Dedifferentiated amniotic fluid mesenchymal stem cell (primary cell): ENCODE measurements at regions not wholly inside any gene's neighbourhood (a gene's known extent, or its start where the extent isn't known, plus 50 kb on each side); places are given as distances from the start of the nearest gene placed in this dataset.

ENCODE experiments used
- DNase-seq: peaks from one replicate; pipeline ENCODE4 v3.0.0-alpha.2; 2016; ENCODE audit errors: extremely low spot score

DNA sequence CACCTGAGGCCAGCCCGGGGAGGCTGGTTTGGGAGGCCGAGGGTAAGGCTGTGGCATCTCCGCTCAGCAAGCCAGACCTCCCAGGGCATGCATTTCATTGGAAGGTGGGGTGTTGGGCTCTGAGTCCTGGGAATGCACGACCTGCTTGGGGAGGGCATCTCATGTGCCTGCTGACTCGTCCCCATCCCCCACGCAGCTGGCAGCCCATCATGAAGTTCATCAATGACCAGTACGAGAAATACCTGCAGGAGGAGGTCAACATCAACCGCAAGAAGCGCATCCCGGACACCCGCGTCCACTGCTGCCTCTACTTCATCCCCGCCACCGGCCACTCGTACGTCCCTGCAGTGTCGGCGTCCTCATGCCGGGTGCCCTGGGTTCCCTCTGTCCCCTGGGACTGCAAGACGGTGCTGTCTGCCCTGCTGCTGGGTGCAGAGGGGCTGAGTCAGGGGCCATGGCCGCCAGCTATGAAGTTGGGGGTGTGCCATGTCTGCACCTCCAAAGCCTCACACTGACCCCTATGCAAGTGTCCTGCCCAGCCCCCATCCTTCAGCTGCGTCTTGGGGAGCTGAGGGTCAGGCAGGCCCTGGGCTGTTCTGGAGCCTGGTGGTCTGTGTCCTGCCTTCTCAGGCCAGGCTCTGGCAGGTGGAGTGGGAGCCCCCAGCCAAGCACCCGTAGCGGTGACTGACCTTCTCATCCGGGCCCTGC is 347.9 kb downstream of the SEC14L1 start:
- no peak for DNase-seq

DNA sequence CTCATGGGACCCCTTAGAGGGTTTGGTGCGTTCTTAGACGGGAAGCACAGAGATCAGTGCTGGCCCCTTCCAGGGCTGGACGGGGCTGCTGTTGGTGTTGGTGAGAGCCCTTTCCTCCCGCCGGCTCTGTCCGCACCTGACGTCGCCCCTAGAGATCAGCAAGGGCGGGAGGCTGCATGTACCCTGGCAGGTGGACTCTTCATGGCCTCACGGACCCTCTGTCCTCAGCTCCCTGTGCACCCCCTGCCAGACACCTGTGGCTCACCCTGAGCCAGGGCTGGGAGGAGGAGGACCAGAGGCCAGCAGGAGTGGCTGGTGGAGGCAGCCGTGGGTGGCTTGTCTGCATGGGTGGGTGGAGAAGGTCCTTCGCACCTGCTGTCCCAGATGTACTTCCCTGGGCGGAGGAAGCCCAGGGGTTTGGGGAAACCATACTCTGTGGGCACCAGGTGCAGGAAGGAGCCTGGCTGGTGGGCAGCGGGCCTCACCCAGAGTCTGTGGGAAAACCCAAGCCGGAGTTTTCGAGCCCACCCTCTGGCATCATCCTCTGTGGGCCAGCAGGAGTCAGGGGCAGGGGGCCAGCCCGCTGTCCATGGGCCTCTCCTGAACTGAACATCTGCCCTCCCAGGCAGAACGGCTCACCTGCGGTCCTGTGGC is 348.6 kb downstream of the SEC14L1 start:
- DNase-seq: no peak

DNA sequence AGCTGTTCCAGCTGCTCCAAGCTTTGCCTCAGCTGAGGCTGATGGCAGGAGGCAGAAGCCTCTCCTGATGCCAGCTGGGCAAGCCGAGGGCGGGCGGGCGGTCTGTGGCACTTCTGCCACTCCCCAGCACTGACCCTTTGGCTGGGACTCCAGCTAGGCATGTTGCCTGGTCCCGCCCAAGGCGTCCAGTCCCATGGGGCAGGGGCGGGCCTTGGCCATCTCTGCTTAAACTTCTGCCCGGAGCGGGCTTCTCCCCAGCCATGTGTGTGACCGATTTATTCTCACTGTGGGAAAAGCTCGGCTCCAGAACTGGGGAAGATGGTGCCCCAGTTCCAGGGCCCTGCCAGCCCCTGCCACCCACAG is 349.1 kb downstream of the SEC14L1 start:
- DNase-seq: no peak

GRCh38 chr17:77490361-77491183 is 349.8 kb downstream of the SEC14L1 start:
- DNase-seq: no peak

DNA sequence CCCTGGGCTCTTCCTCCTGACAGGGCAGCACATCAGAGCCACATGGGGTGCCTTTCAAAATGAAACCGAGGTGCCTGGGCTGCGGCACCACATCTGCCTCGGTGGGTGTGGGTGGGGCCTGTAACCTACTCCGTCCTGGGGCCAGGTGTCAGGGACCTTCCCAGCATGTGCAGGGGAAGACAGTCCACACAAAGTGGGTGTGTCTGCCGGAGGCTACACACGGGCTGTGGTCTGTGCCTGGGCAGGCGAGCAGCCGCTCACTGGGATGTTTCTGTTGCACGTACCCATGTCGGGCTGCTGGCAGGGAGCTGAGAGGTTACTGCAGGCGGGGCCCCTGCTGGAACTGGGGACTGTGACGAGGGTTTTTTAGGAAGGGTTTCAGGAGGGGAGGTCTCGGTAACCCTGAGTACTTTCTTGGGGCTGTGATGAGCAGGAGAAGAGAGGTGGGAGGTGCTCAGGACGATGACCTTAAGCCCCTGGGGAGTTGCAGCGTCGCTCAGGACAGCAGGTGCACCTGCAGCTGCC is 351.2 kb downstream of the SEC14L1 start:
- DNase-seq: no peak

DNA sequence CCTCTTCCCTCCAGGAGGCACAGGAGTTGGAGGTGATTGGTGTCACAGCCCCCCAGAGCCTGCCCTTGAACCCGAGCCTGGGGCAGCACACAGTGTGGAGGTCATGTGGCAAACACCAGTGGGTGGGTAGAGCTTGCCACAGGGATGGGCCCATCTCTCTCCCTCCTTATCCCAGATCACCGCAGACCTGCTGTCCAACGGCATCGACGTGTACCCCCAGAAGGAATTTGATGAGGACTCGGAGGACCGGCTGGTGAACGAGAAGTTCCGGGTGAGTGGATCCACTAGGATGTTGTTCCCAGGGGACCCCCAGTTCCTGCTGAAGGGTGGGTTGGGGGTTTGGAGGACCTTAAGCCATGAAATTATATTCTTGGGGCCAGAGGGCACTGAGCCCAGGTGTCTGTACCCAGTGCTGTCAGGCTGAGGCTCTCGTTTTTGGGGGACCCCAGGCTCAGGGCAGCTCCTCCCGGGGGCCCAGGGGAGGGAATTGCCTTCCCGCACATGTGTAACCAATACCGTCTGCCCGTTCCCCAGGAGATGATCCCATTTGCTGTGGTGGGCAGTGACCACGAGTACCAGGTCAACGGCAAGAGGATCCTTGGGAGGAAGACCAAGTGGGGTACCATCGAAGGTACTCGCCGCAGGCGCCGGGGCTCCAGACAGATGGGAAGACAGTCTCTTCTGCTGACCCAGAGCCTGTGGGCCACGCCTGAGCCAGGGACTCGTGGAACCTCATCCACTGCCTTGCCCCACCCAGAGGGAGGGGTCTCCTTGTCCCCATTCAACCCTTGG is 351.9 kb downstream of the SEC14L1 start:
- DNase-seq: no peak

GRCh38 chr17:77493238-77493820 is 352.6 kb downstream of the SEC14L1 start:
- no peak for DNase-seq

- no peak for DNase-seq
Measured at GRCh38 chr17:77493901-77494663, 353.3 kb downstream of the SEC14L1 start.

- DNase-seq: peak; percentile 48
Measured at GRCh38 chr17:77494664-77495435, 354.1 kb downstream of the SEC14L1 start.

DNA sequence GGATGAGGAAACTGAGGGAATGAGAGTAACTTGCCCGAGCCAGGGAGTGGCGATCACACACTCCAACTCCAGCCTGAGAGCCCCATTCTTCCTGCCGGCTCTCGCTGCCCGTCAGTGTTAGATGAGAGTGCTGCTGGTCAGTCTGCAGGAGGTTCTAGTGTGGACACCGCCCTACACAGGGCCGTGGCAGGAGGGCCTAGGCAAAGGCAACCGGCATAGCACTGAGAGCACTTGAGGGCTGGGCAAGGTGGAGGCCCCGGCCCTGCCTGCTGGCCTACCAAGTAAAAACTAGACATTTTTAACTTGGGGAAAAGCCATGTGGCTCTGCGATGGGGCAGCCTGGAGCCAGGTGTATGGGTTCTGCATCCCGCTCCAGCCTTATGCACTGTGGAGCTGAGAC is 354.8 kb downstream of the SEC14L1 start:
- DNase-seq: no peak

DNA sequence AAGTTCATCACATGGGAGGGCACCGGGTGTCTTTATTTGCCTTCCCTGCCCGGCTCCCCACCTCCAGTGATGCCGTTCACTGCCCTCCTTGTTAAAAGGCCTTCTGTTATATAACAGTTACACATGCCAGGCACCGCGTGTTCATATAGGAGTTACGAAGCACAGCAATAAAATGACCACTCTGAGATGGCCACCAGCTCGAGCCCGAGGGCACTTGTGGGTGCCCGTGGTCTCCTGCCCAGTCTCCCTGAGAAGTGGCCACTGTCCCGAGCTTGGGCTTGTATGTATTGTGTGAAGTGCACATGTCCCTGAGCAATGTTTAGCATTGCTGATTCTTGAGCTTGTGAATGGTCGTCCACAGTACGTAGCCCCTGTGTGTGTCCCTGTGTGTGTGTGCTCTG is 355.6 kb downstream of the SEC14L1 start:
- DNase-seq: no peak

DNA sequence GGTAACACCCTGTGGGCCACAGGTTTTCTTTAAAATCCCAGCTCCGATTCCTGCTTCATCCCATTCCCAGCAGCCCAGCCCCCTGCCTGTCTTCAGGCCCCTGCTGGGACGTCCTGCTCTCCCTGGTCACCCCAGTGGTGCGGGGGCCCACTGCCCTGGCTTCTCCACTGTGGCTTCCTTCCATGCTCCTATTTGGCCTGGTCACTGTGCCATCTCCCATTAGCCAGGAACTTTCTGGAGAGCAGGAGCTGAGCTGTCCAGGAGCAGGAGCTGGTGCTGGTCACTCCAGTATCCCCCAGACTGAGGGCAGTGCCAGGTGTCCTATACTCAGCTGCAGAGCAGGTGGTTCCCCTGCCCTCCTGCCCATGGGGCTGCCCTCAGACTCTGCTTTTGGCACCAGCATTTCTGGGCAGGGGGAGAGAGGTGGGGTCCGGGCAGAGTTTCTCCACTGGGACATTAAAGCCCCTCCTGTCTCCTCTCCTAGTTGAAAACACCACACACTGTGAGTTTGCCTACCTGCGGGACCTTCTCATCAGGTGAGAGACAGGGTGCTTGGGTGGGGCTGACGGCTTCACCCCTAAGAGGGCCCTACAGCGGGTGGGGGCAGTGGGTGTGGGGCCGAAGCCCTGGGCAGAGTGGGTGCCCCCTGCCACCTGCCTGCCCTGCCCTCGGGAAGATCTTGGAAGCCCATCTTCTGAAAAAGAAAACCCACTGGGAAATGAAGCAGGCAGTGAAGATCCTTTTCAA is 356.2 kb downstream of the SEC14L1 start:
- DNase-seq: no peak

DNA sequence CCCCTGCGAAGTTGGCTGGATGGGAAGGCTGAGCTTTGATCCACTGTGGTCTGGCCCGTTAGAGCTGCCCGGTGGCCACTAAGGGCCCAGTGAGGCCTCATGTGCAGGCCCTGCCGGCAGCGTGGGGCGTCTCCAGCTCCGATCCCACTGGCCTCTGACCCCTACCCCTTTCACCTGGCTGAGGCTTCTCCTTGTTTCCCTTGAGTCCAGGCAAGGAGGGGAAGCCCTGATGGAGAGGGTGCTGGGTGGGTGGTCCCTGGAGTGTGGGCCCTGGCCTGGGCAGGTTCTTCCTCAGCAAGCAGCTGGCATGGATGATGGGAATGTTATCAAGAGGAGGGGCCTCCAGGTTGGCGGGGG is 356.8 kb downstream of the SEC14L1 start:
- DNase-seq: no peak

GRCh38 chr17:77498091-77498741 is 357.4 kb downstream of the SEC14L1 start:
- no peak for DNase-seq

GRCh38 chr17:77498791-77499698 is 358.3 kb downstream of the SEC14L1 start:
- no peak for DNase-seq

GRCh38 chr17:77499699-77500435 is 359.1 kb downstream of the SEC14L1 start:
- no peak for DNase-seq

DNA sequence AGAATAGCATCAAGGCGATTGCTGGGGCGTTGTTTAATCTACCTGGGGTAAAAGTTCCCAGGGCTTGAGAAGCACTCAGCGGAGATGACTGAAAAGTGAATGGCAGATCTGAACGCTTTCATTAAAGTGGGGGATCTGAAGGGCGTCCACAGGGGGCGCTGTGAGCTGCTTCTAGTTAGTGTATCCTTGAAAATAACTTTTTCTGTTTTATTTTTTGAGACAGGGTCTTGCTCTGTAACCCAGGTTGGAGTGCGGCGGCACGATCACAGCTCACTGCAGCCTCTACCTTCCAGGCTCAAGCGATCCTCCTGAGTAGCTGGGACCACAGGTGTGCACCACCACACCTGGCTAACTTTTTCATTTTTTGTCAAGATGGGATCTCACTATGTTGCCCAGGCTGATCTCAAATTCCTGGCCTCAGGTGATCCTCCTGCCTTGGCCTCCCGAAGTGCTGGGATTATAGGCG is 360.4 kb downstream of the SEC14L1 start:
- no peak for DNase-seq
